Sigmoid colon (tissue), 4 donors: ENCODE measurements at regions not wholly inside any gene's neighbourhood (a gene's known extent, or its start where the extent isn't known, plus 50 kb on each side); places are given as distances from the start of the nearest gene placed in this dataset.

Experiments
- CTCF ChIP-seq, 4 experiments: fragments of 450-650 bp in 3 of 4; fragments of 200-600 bp in 1 of 4; IDR thresholded peaks; one replicate each; pipeline ENCODE4 v1.5.1; 2016 to 2019; ENCODE audit warnings: antibody characterized with exemption in 4 of 4, mild to moderate bottlenecking in 3 of 4, moderate library complexity in 2 of 4
- EP300 ChIP-seq, 4 donors: sonication (generic); formaldehyde crosslinking; IDR thresholded peaks; one replicate each; pipeline ENCODE4 v1.6.1; 2017; ENCODE audit warnings: antibody characterized with exemption in 4 of 4
- POLR2A ChIP-seq, 2 donors: fragments of 450-650 bp; IDR thresholded peaks; one replicate each; pipeline ENCODE4 v1.6.1; 2016; ENCODE audit warnings: antibody characterized with exemption in 2 of 2, mild to moderate bottlenecking in 2 of 2, moderate library complexity in 2 of 2
- POLR2AphosphoS5 ChIP-seq, 4 donors: sonication (generic); formaldehyde crosslinking; IDR thresholded peaks; one replicate each; pipeline ENCODE4 v1.6.1; 2017; ENCODE audit warnings: antibody characterized with exemption in 4 of 4

GRCh38 chr7:157483515-157483914 is 146.7 kb downstream of the DNAJB6 start:
- no peak for TF ChIP-seq POLR2AphosphoS5 (IDR thresholded peaks at IDR 0.05)
- TF ChIP-seq POLR2A (IDR thresholded peaks at IDR 0.05), result no peak
- no peak for TF ChIP-seq CTCF (IDR thresholded peaks at IDR 0.05)
- TF ChIP-seq EP300 (IDR thresholded peaks at IDR 0.05), result no peak
